K562 (cell line): ENCODE measurements at regions not wholly inside any gene's neighbourhood (a gene's known extent, or its start where the extent isn't known, plus 50 kb on each side); places are given as distances from the start of the nearest gene placed in this dataset.

ENCODE experiments used
- ATAC-seq: fragments of 200-7000 bp; cut with Tn5 transposase; 3 replicates; pipeline ENCODE4 v1.9.1; 2020; ENCODE audit warnings: moderate library complexity
- BruUV-seq: library from RNA; stranded (reverse); fragments of 400-500 nt; replicated peaks from 2 replicates; lab custom pipeline; 2021; lab: Mats Ljungman, UMichigan
- CTCF ChIA-PET: fragments of 300-600 bp; formaldehyde crosslinking; extraction: SDS; loops from one replicate; lab custom pipeline; 2021; ENCODE audit warnings: low intra/inter-chr PET ratio; lab: Yijun Ruan, JAX
- POLR2A ChIA-PET: fragments of 300-600, 350-650 bp; sonication (Branson Sonifier 250); formaldehyde crosslinking; extraction: SDS; loops from one replicate; lab custom pipeline; 2021; ENCODE audit warnings: antibody characterized with exemption, inconsistent platforms; lab: Yijun Ruan, JAX
- DNase-seq, 4 experiments: peaks; one replicate each; pipeline versions ENCODE4 v3.0.0 to v3.0.0-alpha.2; 2011 to 2018; ENCODE audit warnings: low spot score in 3 of 4, mixed read lengths in 3 of 4; ENCODE audit errors: extremely low read depth in 1 of 4
- FAIRE-seq: peaks from 2 replicates; lab custom pipeline; 2011; peaks lifted over from hg19 to GRCh38; lab: Jason Lieb, UNC
- H2AFZ ChIP-seq: 2 replicates; pipeline ENCODE4 v1.6.0; 2011; ENCODE audit warnings: low read depth, low read length, control low read depth, inconsistent platforms
- H3K27ac ChIP-seq: fragments of 200-600 bp; 3 replicates; pipeline ENCODE4 v1.8.0; 2011; ENCODE audit warnings: low read depth, mild to moderate bottlenecking, control low read depth, inconsistent platforms, low read length, moderate library complexity, mixed read lengths; ENCODE audit errors: extremely low read depth
- H3K27me3 ChIP-seq, 2 experiments: fragments of 300-600 bp in 1 of 2; 2 replicates in 1 of 2; 3 replicates in 1 of 2; pipeline versions ENCODE4 v1.6.0 to v1.8.0; 2011; ENCODE audit warnings: inconsistent platforms in 2 of 2, low read length in 2 of 2, mild to moderate bottlenecking in 1 of 2, mixed read lengths in 1 of 2, moderate library complexity in 1 of 2; ENCODE audit not compliant: control insufficient read depth in 2 of 2, insufficient read depth in 2 of 2
- H3K36me3 ChIP-seq: fragments of 300-600 bp; 3 replicates; pipeline ENCODE4 v1.8.0; 2011; ENCODE audit warnings: mild to moderate bottlenecking, low read length, inconsistent platforms; ENCODE audit not compliant: control insufficient read depth, insufficient read depth
- H3K4me1 ChIP-seq, 2 experiments: fragments of 200-600 bp in 1 of 2; replicated peaks in 1 of 2; 2 replicates in 1 of 2; 3 replicates in 1 of 2; pipeline versions ENCODE4 v1.5.1 to v1.8.0; 2011; ENCODE audit warnings: inconsistent platforms in 2 of 2, low read length in 2 of 2, mild to moderate bottlenecking in 1 of 2, mixed read lengths in 1 of 2, moderate library complexity in 1 of 2; ENCODE audit not compliant: control insufficient read depth in 2 of 2, insufficient read depth in 2 of 2
- H3K4me2 ChIP-seq: 2 replicates; pipeline ENCODE4 v1.6.1; 2011; ENCODE audit warnings: low read length, control low read depth, inconsistent platforms, mixed read lengths; ENCODE audit not compliant: insufficient read depth
- H3K4me3 ChIP-seq: fragments of 200-600 bp; sonication (generic), shearing (Covaris generic); 2 replicates; pipeline ENCODE4 v1.5.1; 2016; ENCODE audit warnings: control low read depth, inconsistent platforms
- H3K79me2 ChIP-seq: fragments of 200-600 bp; 3 replicates; pipeline ENCODE4 v1.8.0; 2011; ENCODE audit warnings: low read length, inconsistent platforms; ENCODE audit not compliant: control insufficient read depth, insufficient read depth
- H3K9ac ChIP-seq, 2 experiments: 2 replicates each; pipeline versions ENCODE4 v1.6.0 to v1.6.1; 2011; ENCODE audit warnings: low read depth in 2 of 2, low read length in 2 of 2, control low read depth in 1 of 2, inconsistent platforms in 1 of 2, mild to moderate bottlenecking in 1 of 2, mixed read lengths in 1 of 2; ENCODE audit not compliant: insufficient read depth in 1 of 2
- H3K9me1 ChIP-seq: one replicate; pipeline ENCODE4 v1.6.0; 2011; ENCODE audit warnings: inconsistent platforms, mild to moderate bottlenecking, low read length, moderate library complexity; ENCODE audit not compliant: control insufficient read depth, insufficient read depth
- H3K9me3 ChIP-seq: replicated peaks from 2 replicates; pipeline ENCODE4 v1.5.1; 2011; ENCODE audit warnings: low read depth, low read length, inconsistent platforms; ENCODE audit not compliant: control insufficient read depth, insufficient read depth
- H4K20me1 ChIP-seq: replicated peaks from 2 replicates; pipeline ENCODE4 v1.6.1; 2011; ENCODE audit warnings: low read length, inconsistent platforms, mixed read lengths; ENCODE audit not compliant: control insufficient read depth, insufficient read depth
- BRCA1 ChIP-seq, 2 experiments: fragments of 450-650 bp in 1 of 2; sonication (generic) in 1 of 2; formaldehyde crosslinking in 1 of 2; IDR thresholded peaks; 2 replicates each; pipeline versions ENCODE4 v1.5.0 to v1.6.1; 2017 to 2020; ENCODE audit warnings: mild to moderate bottlenecking in 1 of 2, missing genetic modification reagents in 1 of 2
- DNMT1 ChIP-seq: fragments of 450-650 bp; IDR thresholded peaks from 2 replicates; pipeline ENCODE4 v1.6.1; 2016; ENCODE audit warnings: antibody characterized with exemption, mild to moderate bottlenecking
- ETS2 ChIP-seq: IDR thresholded peaks from 2 replicates; pipeline ENCODE4 v1.6.1; 2016; ENCODE audit warnings: borderline replicate concordance, missing genetic modification characterization, mild to moderate bottlenecking, moderate library complexity, missing compliant biosample characterization; ENCODE audit not compliant: poor library complexity, severe bottlenecking
- FOXK1 ChIP-seq: sonication (generic); formaldehyde crosslinking; IDR thresholded peaks from 2 replicates; pipeline ENCODE4 v1.8.0; 2022; ENCODE audit warnings: missing genetic modification reagents, mild to moderate bottlenecking, borderline replicate concordance
- GATAD2A ChIP-seq: fragments of 450-650 bp; IDR thresholded peaks from 2 replicates; pipeline ENCODE4 v1.6.1; 2017
- KLF16 ChIP-seq: IDR thresholded peaks from 2 replicates; pipeline ENCODE4 v1.6.1; 2016; ENCODE audit warnings: antibody characterized with exemption
- MED1 ChIP-seq: sonication (generic); formaldehyde crosslinking; IDR thresholded peaks from 2 replicates; pipeline ENCODE4 v1.8.1; 2023; ENCODE audit warnings: missing genetic modification reagents, borderline replicate concordance
- RUNX1 ChIP-seq: sonication (generic); IDR thresholded peaks from 2 replicates; pipeline ENCODE4 v1.6.1; 2016; ENCODE audit warnings: antibody characterized with exemption, low read depth
- ZNF175 ChIP-seq: fragments of 200-800 bp; sonication (Bioruptor generic); IDR thresholded peaks from 2 replicates; pipeline ENCODE4 v1.6.1; 2016; ENCODE audit warnings: low read depth, mild to moderate bottlenecking, missing genetic modification characterization, missing compliant biosample characterization
- ZNF444 ChIP-seq: fragments of 250-450 bp; sonication (Bioruptor Pico); IDR thresholded peaks from 2 replicates; pipeline ENCODE4 v1.4.0; 2020; ENCODE audit warnings: mild to moderate bottlenecking, moderate library complexity
- ZNF592 ChIP-seq: fragments of 450-650 bp; IDR thresholded peaks from 2 replicates; pipeline ENCODE4 v1.6.1; 2017; ENCODE audit warnings: antibody characterized with exemption, mild to moderate bottlenecking
- WGBS: fragments of 100-300 bp; shearing (Covaris generic); methylation state at CpG from one replicate; pipeline ENCODE4 v1.1.6; 2016; ENCODE audit warnings: low coverage, mixed read lengths; ENCODE audit not compliant: insufficient coverage; ENCODE audit errors: missing lambda C conversion rate; 5-methylcytosine and 5-hydroxymethylcytosine counted together
- in situ Hi-C: fragments of 300-500 bp; cut with MboI; formaldehyde crosslinking; loops from 4 replicates; pipeline ENCODE4 v1.15.0; 2018; ENCODE audit warnings: inconsistent platforms, mixed read lengths
- intact Hi-C: fragments of 100-400 bp; cut with micrococcal nuclease; formaldehyde crosslinking; loops from 2 replicates; pipeline ENCODE4 v1.14.2; 2022

GRCh38 chr14:51566831-51567582 is 84.7 kb upstream of the FRMD6 start (continued):
- TF ChIP-seq ZNF175 = no peak

- intact Hi-C loops = no loop called here
- no peak overlapping the region for H3K4me2 ChIP-seq
- H3K4me3 ChIP-seq = no peak overlapping the region
- no peaks in the 10 kb centered on the region for H3K79me2 ChIP-seq
- H2AFZ ChIP-seq = no peak overlapping the region
- no peaks in the 10 kb centered on the region for H3K4me1 ChIP-seq
- TF ChIP-seq KLF16 (no peak), FOXK1 (CRISPR knock-in tag) (no peak)
- no peak for DNase-seq
- CTCF ChIA-PET = no interaction called here
- H4K20me1 ChIP-seq = no peaks in the 10 kb centered on the region
- FAIRE-seq = no peak
- no peaks in the 10 kb centered on the region for H3K9me3 ChIP-seq
- H3K9me1 ChIP-seq = no peaks in the 10 kb centered on the region
- no TSS peak for BruUV-seq
- no peaks in the 10 kb centered on the region; a peak in 1 of 5 replicates for H3K27me3 ChIP-seq
- no peak overlapping the region for H3K9ac ChIP-seq
- 0% methylated on average over 2 of the region's 2 CpGs for WGBS
- ATAC-seq = no peak
- no peaks in the 10 kb centered on the region for H3K36me3 ChIP-seq
- in situ Hi-C loops = no loop called here
- no peak overlapping the region for H3K27ac ChIP-seq
- POLR2A ChIA-PET = no interaction called here
Observed at GRCh38 chr14:51568366-51568765, 83.3 kb upstream of the FRMD6 start.

GRCh38 chr14:51573607-51574006 is 78.1 kb upstream of the FRMD6 start:
- Histone ChIP-seq H3K4me1 (no peaks in the 10 kb centered on the region), H3K27me3 (no peaks in the 10 kb centered on the region; a peak in 1 of 5 replicates), H2AFZ (no peak overlapping the region), H3K9me3 (no peaks in the 10 kb centered on the region), H3K79me2 (no peaks in the 10 kb centered on the region), H3K4me3 (no peak overlapping the region), H3K36me3 (no peaks in the 10 kb centered on the region), H3K9ac (no peak overlapping the region), H3K4me2 (no peak overlapping the region), H3K9me1 (no peaks in the 10 kb centered on the region), H3K27ac (no peak overlapping the region), H4K20me1 (no peaks in the 10 kb centered on the region)
- ATAC-seq = no peak
- intact Hi-C loops (no loop called here), in situ Hi-C loops (no loop called here)
- CTCF ChIA-PET = no interaction called here
- no peak for DNase-seq
- BruUV-seq = no TSS peak
- 0% methylated on average over 6 of the region's 6 CpGs for WGBS
- FAIRE-seq = no peak
- POLR2A ChIA-PET = no interaction called here
- no peak for TF ChIP-seq ZNF444 (CRISPR knock-in tag)
- TF ChIP-seq DNMT1 = no peak
- TF ChIP-seq RUNX1 = no peak
- no peak for TF ChIP-seq ZNF592
- TF ChIP-seq BRCA1 (IDR thresholded peaks at IDR 0.05) = no peak
- TF ChIP-seq BRCA1 (CRISPR knock-in tag; IDR thresholded peaks at IDR 0.05) = no peak
- TF ChIP-seq ETS2 (tag) = no peak
- no peak for TF ChIP-seq MED1
- no peak for TF ChIP-seq GATAD2A
